WTC11 (cell line): ENCODE measurements at regions not wholly inside any gene's neighbourhood (a gene's known extent, or its start where the extent isn't known, plus 50 kb on each side); places are given as distances from the start of the nearest gene placed in this dataset.

Source experiments
- ATAC-seq: fragments of 200-7000 bp; cut with Tn5 transposase; 2 replicates; pipeline ENCODE4 v1.10.0; 2021; ENCODE audit warnings: mild to moderate bottlenecking, moderate library complexity
- CTCF ChIA-PET: fragments of 300-600 bp; sonication (Branson Sonifier 250); formaldehyde crosslinking; loops from one replicate; lab custom pipeline; 2021; ENCODE audit warnings: antibody characterized with exemption; lab: Charles Lee
- POLR2A ChIA-PET: fragments of 350-600 bp; sonication (Branson Sonifier 250); formaldehyde crosslinking; loops from one replicate; lab custom pipeline; 2021; ENCODE audit warnings: antibody characterized with exemption; lab: Charles Lee
- DNase-seq: peaks from one replicate; pipeline ENCODE4 v3.0.0; 2021; ENCODE audit warnings: low spot score
- H3K27ac Mint-ChIP-seq: 2 replicates; pipeline ENCODE4 v1.8.0; 2021; ENCODE audit warnings: mixed read lengths
- H3K27me3 Mint-ChIP-seq: 2 replicates; pipeline ENCODE4 v1.8.0; 2021; ENCODE audit warnings: low read depth, mild to moderate bottlenecking, moderate library complexity, mixed read lengths
- H3K36me3 Mint-ChIP-seq: 2 replicates; pipeline ENCODE4 v1.8.0; 2021; ENCODE audit warnings: mixed read lengths
- H3K4me1 Mint-ChIP-seq: 2 replicates; pipeline ENCODE4 v1.8.0; 2022; ENCODE audit warnings: mixed read lengths
- H3K4me3 Mint-ChIP-seq: 2 replicates; pipeline ENCODE4 v1.8.0; 2021; ENCODE audit warnings: mild to moderate bottlenecking, moderate library complexity, mixed read lengths
- H3K9me3 Mint-ChIP-seq: 2 replicates; pipeline ENCODE4 v1.8.0; 2021; ENCODE audit warnings: mixed read lengths
- CREM ChIP-seq: sonication (generic); formaldehyde crosslinking; IDR thresholded peaks from 2 replicates; pipeline ENCODE4 v1.8.1; 2022; ENCODE audit warnings: mild to moderate bottlenecking, missing genetic modification reagents, moderate library complexity
- FOXJ3 ChIP-seq: sonication (generic); formaldehyde crosslinking; IDR thresholded peaks from 2 replicates; pipeline ENCODE4 v1.9.0; 2021; ENCODE audit warnings: missing genetic modification reagents, mild to moderate bottlenecking, borderline replicate concordance
- GTF2I ChIP-seq: fragments of 250-450 bp; sonication (Bioruptor Pico); conservative IDR thresholded peaks from 2 replicates; pipeline ENCODE4 v1.4.0; 2021; ENCODE audit warnings: mild to moderate bottlenecking
- JAZF1 ChIP-seq: fragments of 250-450 bp; sonication (Bioruptor Pico); IDR thresholded peaks from 2 replicates; pipeline ENCODE4 v1.9.0; 2021; ENCODE audit warnings: moderate library complexity, mild to moderate bottlenecking, inconsistent platforms
- MYBL2 ChIP-seq: sonication (generic); formaldehyde crosslinking; IDR thresholded peaks from 2 replicates; pipeline ENCODE4 v1.8.1; 2023; ENCODE audit warnings: mild to moderate bottlenecking, moderate library complexity, missing genetic modification reagents
- NFATC4 ChIP-seq: fragments of 250-450 bp; sonication (Bioruptor Pico); IDR thresholded peaks from 2 replicates; pipeline ENCODE4 v1.9.0; 2021; ENCODE audit warnings: mild to moderate bottlenecking
- SMAD3 ChIP-seq: sonication (generic); formaldehyde crosslinking; IDR thresholded peaks from 2 replicates; pipeline ENCODE4 v1.8.0; 2022; ENCODE audit warnings: missing genetic modification reagents, mild to moderate bottlenecking, borderline replicate concordance
- TEAD4 ChIP-seq: sonication (generic); formaldehyde crosslinking; IDR thresholded peaks from 2 replicates; pipeline ENCODE4 v1.8.0; 2022; ENCODE audit warnings: mild to moderate bottlenecking, missing genetic modification reagents
- ZNF138 ChIP-seq: sonication (generic); formaldehyde crosslinking; conservative IDR thresholded peaks from 2 replicates; pipeline ENCODE4 v1.8.1; 2022; ENCODE audit warnings: mild to moderate bottlenecking, moderate library complexity, missing genetic modification reagents
- TF ChIP-seq, protein P1 (sequence below): sonication (generic); formaldehyde crosslinking; IDR thresholded peaks from 2 replicates; pipeline ENCODE4 v1.8.1; 2022; ENCODE audit warnings: mild to moderate bottlenecking, missing genetic modification reagents, moderate library complexity, borderline replicate concordance
- TF ChIP-seq, protein P2 (sequence below): fragments of 250-450 bp; sonication (Bioruptor Pico); IDR thresholded peaks from 2 replicates; pipeline ENCODE4 v1.9.0; 2021; ENCODE audit warnings: mild to moderate bottlenecking
- TF ChIP-seq, protein P3 (sequence below): sonication (generic); formaldehyde crosslinking; IDR thresholded peaks from 2 replicates; pipeline ENCODE4 v1.8.0; 2023; ENCODE audit warnings: missing genetic modification reagents, mild to moderate bottlenecking, borderline replicate concordance
- TF ChIP-seq, protein P4 (sequence below): sonication (generic); formaldehyde crosslinking; IDR thresholded peaks from 2 replicates; pipeline ENCODE4 v1.8.1; 2023; ENCODE audit warnings: mild to moderate bottlenecking, missing genetic modification reagents
- TF ChIP-seq, protein P5 (sequence below): sonication (generic); formaldehyde crosslinking; IDR thresholded peaks from 2 replicates; pipeline ENCODE4 v1.8.1; 2022; ENCODE audit warnings: mild to moderate bottlenecking, moderate library complexity, missing genetic modification reagents
- TF ChIP-seq, protein P6 (sequence below): sonication (generic); formaldehyde crosslinking; IDR thresholded peaks from 2 replicates; pipeline ENCODE4 v1.8.0; 2023; ENCODE audit warnings: mild to moderate bottlenecking, missing genetic modification reagents

DNA sequence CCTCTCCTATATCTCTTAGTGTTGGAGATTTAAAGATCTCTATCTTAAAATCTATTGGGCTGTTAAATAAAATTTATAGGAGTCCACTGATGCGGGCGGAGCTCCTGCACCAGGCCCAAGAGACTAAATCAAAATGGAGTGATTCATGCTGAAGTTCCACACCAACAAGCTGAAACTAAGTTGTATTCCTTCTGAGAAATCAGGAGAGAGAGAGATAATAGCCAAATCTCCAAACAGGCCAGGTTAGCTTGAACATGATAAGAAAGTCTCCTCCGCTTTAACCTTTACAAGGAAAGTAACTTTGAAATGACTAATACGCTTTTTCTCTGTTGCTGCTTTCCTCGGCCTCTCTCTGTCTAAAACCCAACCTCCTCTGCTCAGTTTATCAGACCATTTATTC lies 241.9 kb upstream of the NBEA start:
- Mint-ChIP-seq H3K27me3 (no peaks in the 10 kb centered on the region), H3K4me1 (peaks cover 4% of the 10 kb centered on the region; the same call in 1 of the 2 replicates), H3K27ac (no peak overlapping the region), H3K36me3 (no peaks in the 10 kb centered on the region), H3K4me3 (no peak overlapping the region), H3K9me3 (no peaks in the 10 kb centered on the region)
- DNase-seq = no peak
- ChIA-PET CTCF (no interaction called here), POLR2A (no interaction called here)
- no peak for ATAC-seq
- no peak for TF ChIP-seq TEAD4
- no peak for TF ChIP-seq NFATC4 (CRISPR knock-in tag)
- TF ChIP-seq, protein P1, sequence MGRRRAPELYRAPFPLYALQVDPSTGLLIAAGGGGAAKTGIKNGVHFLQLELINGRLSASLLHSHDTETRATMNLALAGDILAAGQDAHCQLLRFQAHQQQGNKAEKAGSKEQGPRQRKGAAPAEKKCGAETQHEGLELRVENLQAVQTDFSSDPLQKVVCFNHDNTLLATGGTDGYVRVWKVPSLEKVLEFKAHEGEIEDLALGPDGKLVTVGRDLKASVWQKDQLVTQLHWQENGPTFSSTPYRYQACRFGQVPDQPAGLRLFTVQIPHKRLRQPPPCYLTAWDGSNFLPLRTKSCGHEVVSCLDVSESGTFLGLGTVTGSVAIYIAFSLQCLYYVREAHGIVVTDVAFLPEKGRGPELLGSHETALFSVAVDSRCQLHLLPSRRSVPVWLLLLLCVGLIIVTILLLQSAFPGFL = no peak
- TF ChIP-seq, protein P2, sequence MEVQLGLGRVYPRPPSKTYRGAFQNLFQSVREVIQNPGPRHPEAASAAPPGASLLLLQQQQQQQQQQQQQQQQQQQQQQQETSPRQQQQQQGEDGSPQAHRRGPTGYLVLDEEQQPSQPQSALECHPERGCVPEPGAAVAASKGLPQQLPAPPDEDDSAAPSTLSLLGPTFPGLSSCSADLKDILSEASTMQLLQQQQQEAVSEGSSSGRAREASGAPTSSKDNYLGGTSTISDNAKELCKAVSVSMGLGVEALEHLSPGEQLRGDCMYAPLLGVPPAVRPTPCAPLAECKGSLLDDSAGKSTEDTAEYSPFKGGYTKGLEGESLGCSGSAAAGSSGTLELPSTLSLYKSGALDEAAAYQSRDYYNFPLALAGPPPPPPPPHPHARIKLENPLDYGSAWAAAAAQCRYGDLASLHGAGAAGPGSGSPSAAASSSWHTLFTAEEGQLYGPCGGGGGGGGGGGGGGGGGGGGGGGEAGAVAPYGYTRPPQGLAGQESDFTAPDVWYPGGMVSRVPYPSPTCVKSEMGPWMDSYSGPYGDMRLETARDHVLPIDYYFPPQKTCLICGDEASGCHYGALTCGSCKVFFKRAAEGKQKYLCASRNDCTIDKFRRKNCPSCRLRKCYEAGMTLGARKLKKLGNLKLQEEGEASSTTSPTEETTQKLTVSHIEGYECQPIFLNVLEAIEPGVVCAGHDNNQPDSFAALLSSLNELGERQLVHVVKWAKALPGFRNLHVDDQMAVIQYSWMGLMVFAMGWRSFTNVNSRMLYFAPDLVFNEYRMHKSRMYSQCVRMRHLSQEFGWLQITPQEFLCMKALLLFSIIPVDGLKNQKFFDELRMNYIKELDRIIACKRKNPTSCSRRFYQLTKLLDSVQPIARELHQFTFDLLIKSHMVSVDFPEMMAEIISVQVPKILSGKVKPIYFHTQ (CRISPR knock-in tag) = no peak
- TF ChIP-seq CREM (CRISPR knock-in tag) = no peak
- TF ChIP-seq GTF2I = no peak

DNA sequence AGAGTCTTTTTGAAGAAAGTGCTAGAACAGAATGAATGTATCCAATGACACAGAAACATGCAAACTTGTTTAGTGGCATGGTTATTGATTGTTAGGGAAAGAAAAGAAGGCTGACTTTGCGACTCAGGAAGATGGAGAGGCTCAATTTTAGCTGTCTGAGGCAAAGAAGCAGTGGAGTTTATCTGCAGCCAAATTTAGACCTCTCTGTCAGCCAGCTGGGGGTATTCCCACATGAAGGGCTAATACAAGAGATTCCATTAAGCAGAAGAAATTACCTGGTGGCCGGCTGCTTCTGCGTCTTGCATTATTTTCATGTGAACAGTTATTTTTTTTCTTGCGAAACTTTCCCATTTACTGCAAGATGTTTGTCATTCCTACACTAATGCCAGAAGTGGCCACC lies 240.2 kb upstream of the NBEA start:
- CTCF ChIA-PET = no interaction called here
- H3K9me3 Mint-ChIP-seq = no peaks in the 10 kb centered on the region
- TF ChIP-seq, protein P3, sequence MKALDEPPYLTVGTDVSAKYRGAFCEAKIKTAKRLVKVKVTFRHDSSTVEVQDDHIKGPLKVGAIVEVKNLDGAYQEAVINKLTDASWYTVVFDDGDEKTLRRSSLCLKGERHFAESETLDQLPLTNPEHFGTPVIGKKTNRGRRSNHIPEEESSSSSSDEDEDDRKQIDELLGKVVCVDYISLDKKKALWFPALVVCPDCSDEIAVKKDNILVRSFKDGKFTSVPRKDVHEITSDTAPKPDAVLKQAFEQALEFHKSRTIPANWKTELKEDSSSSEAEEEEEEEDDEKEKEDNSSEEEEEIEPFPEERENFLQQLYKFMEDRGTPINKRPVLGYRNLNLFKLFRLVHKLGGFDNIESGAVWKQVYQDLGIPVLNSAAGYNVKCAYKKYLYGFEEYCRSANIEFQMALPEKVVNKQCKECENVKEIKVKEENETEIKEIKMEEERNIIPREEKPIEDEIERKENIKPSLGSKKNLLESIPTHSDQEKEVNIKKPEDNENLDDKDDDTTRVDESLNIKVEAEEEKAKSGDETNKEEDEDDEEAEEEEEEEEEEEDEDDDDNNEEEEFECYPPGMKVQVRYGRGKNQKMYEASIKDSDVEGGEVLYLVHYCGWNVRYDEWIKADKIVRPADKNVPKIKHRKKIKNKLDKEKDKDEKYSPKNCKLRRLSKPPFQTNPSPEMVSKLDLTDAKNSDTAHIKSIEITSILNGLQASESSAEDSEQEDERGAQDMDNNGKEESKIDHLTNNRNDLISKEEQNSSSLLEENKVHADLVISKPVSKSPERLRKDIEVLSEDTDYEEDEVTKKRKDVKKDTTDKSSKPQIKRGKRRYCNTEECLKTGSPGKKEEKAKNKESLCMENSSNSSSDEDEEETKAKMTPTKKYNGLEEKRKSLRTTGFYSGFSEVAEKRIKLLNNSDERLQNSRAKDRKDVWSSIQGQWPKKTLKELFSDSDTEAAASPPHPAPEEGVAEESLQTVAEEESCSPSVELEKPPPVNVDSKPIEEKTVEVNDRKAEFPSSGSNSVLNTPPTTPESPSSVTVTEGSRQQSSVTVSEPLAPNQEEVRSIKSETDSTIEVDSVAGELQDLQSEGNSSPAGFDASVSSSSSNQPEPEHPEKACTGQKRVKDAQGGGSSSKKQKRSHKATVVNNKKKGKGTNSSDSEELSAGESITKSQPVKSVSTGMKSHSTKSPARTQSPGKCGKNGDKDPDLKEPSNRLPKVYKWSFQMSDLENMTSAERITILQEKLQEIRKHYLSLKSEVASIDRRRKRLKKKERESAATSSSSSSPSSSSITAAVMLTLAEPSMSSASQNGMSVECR (CRISPR knock-in tag) = no peak
- TF ChIP-seq, protein P4, sequence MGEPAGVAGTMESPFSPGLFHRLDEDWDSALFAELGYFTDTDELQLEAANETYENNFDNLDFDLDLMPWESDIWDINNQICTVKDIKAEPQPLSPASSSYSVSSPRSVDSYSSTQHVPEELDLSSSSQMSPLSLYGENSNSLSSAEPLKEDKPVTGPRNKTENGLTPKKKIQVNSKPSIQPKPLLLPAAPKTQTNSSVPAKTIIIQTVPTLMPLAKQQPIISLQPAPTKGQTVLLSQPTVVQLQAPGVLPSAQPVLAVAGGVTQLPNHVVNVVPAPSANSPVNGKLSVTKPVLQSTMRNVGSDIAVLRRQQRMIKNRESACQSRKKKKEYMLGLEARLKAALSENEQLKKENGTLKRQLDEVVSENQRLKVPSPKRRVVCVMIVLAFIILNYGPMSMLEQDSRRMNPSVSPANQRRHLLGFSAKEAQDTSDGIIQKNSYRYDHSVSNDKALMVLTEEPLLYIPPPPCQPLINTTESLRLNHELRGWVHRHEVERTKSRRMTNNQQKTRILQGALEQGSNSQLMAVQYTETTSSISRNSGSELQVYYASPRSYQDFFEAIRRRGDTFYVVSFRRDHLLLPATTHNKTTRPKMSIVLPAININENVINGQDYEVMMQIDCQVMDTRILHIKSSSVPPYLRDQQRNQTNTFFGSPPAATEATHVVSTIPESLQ (CRISPR knock-in tag) = no peak
- TF ChIP-seq FOXJ3 (CRISPR knock-in tag) (no peak), SMAD3 (no peak), JAZF1 (CRISPR knock-in tag) (no peak), MYBL2 (CRISPR knock-in tag) (no peak), ZNF138 (CRISPR knock-in tag) (no peak)
- TF ChIP-seq, protein P5, sequence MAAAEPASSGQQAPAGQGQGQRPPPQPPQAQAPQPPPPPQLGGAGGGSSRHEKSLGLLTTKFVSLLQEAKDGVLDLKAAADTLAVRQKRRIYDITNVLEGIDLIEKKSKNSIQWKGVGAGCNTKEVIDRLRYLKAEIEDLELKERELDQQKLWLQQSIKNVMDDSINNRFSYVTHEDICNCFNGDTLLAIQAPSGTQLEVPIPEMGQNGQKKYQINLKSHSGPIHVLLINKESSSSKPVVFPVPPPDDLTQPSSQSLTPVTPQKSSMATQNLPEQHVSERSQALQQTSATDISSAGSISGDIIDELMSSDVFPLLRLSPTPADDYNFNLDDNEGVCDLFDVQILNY = no peak
- TF ChIP-seq, protein P6, sequence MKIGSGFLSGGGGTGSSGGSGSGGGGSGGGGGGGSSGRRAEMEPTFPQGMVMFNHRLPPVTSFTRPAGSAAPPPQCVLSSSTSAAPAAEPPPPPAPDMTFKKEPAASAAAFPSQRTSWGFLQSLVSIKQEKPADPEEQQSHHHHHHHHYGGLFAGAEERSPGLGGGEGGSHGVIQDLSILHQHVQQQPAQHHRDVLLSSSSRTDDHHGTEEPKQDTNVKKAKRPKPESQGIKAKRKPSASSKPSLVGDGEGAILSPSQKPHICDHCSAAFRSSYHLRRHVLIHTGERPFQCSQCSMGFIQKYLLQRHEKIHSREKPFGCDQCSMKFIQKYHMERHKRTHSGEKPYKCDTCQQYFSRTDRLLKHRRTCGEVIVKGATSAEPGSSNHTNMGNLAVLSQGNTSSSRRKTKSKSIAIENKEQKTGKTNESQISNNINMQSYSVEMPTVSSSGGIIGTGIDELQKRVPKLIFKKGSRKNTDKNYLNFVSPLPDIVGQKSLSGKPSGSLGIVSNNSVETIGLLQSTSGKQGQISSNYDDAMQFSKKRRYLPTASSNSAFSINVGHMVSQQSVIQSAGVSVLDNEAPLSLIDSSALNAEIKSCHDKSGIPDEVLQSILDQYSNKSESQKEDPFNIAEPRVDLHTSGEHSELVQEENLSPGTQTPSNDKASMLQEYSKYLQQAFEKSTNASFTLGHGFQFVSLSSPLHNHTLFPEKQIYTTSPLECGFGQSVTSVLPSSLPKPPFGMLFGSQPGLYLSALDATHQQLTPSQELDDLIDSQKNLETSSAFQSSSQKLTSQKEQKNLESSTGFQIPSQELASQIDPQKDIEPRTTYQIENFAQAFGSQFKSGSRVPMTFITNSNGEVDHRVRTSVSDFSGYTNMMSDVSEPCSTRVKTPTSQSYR (CRISPR knock-in tag) = no peak
- TF ChIP-seq, all 79 proteins: peak for 0
- POLR2A ChIA-PET = no interaction called here
- ATAC-seq (no peak), DNase-seq (no peak)
- peaks cover 4% of the 10 kb centered on the region; the same call in 1 of the 2 replicates for H3K4me1 Mint-ChIP-seq
- no peaks in the 10 kb centered on the region for H3K27me3 Mint-ChIP-seq
- no peaks in the 10 kb centered on the region for H3K36me3 Mint-ChIP-seq
- H3K27ac Mint-ChIP-seq = no peak overlapping the region
- no peak overlapping the region for H3K4me3 Mint-ChIP-seq
